22Rv1 (cell line): ENCODE measurements at regions not wholly inside any gene's neighbourhood (a gene's known extent, or its start where the extent isn't known, plus 50 kb on each side); places are given as distances from the start of the nearest gene placed in this dataset.

Experiments used
- H3K27ac ChIP-seq: fragments of 450-650 bp; 2 replicates; pipeline ENCODE4 v1.5.1; 2017
- ZFX ChIP-seq: fragments of 450-650 bp; IDR thresholded peaks from 2 replicates; pipeline ENCODE4 v1.6.1; 2017; ENCODE audit warnings: antibody characterized with exemption, borderline replicate concordance
- TF ChIP-seq, protein P1 (sequence below): fragments of 450-650 bp; IDR thresholded peaks from 2 replicates; pipeline ENCODE4 v1.5.1; 2017; ENCODE audit warnings: mild to moderate bottlenecking

DNA sequence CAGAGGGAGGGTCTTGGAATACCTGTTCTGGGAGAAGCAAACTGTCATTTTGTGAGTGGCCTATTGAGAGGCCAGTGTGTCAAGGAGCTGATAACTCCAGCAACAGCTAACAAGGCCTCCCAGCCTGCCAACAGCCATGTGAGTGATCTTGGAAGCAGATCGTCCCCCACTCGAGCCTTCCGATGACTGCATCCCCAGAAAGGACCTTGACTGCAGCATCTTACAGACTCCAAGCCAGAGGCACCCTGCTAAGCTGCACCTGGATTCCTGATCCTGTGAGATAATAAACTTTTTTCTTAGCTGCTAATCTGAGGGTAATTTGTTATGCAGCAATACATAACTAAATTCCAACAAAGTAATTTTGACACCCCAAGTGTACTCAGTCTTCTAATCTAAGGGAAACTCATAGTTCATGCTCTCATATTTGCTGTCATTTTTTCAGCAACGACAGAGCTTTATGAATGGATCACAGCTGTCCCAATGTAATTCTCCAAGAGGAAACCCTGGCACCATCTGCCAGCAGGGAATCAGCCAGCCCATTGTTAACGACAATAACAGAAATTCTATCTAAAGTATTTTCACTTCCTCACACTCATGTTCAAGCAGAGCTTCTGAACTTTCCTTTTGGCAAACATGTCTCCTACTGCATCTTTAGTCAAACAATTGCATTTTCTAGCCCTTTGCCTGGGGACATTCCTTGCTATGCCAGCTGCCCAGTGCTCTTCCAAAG lies 470.2 kb upstream of the BTBD3 start:
- H3K27ac ChIP-seq = no peak overlapping the region
- no peak for TF ChIP-seq ZFX
- TF ChIP-seq, protein P1, sequence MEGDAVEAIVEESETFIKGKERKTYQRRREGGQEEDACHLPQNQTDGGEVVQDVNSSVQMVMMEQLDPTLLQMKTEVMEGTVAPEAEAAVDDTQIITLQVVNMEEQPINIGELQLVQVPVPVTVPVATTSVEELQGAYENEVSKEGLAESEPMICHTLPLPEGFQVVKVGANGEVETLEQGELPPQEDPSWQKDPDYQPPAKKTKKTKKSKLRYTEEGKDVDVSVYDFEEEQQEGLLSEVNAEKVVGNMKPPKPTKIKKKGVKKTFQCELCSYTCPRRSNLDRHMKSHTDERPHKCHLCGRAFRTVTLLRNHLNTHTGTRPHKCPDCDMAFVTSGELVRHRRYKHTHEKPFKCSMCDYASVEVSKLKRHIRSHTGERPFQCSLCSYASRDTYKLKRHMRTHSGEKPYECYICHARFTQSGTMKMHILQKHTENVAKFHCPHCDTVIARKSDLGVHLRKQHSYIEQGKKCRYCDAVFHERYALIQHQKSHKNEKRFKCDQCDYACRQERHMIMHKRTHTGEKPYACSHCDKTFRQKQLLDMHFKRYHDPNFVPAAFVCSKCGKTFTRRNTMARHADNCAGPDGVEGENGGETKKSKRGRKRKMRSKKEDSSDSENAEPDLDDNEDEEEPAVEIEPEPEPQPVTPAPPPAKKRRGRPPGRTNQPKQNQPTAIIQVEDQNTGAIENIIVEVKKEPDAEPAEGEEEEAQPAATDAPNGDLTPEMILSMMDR = no peak

DNA sequence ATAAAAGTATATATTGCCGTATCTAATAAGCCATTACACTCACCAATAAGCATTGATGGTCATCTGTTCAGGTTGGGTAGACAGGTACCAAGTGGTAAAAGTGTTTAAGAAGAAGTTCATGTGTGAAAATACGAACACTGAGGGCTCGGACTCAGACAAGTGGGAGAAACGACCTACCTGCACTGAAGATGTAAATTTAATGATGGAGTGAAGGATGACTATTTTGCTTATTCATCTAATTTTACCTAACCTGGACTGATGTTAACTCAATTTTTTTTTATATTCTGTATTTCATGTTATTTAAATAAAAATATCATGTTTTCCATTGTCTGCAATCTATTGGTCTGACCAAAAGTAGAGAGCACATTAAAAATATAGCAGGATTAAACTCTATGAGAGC lies 469.1 kb upstream of the BTBD3 start:
- no peak for TF ChIP-seq ZFX
- TF ChIP-seq, protein P1 = no peak
- no peak overlapping the region for H3K27ac ChIP-seq

DNA sequence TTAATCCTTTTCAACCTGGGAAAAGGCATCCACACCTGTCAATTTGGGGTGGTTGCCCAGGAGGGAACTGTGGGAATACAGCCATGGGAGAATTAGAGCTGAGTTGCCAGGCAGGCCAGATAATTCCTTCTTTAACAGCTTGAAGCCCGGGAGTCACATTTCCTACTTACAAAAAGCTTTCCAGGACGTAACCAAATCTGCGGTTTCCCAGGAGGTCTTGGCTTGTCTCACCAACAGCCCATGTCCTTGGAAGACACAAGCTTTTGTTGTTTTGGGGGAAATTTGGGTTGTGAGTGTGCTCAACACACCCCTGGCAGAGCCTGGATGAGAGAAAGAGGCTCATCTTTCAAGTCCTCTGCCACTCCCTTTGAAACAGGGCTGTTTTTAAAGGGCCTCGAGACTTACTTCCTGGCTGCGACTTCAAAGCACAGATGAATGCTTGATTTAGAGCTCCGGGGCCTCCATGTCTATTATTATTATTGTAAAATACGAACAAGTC lies 465.9 kb upstream of the BTBD3 start:
- no peak overlapping the region for H3K27ac ChIP-seq
- TF ChIP-seq, protein P1 = no peak
- TF ChIP-seq ZFX = no peak

DNA sequence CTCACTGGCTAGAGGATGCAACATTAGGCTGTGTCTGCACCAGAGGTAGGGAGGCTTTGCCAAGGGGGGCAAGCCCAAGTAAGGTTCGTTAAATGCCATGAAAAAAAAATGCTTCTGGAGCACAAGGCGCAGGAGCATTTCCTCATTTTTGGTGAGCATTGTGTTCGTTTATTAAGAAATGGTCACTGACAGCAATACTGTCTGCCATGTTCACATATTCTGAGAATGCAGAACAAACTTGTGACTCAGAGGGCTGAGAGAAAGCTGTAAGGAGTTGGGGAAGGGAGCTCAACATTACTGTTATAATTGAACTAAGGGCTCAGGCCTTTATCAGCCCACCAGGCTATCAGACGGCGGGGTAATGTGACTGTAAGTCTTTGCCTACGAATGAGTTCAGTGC lies 465.4 kb upstream of the BTBD3 start:
- TF ChIP-seq, protein P1 = no peak
- TF ChIP-seq ZFX = no peak
- H3K27ac ChIP-seq = no peak overlapping the region

DNA sequence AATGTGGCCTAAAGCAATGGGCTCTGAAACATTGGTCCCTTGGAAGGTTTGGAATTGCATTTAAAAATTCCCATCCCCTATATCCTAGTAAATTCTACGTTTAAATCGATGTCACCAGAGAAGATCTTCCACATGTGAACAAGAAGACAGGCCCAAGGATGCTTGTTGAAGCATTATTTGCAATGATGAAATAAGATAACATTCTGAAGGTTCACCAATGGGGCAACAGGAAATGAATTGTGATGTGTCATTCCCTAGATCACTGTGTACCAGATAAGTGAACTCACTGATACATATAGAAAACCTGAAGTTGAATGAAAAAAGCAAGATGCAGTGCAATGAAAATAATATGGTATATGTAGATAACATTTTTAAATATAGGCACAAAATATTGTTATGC lies 464.3 kb upstream of the BTBD3 start:
- H3K27ac ChIP-seq = no peak overlapping the region
- TF ChIP-seq, protein P1 = no peak
- no peak for TF ChIP-seq ZFX

DNA sequence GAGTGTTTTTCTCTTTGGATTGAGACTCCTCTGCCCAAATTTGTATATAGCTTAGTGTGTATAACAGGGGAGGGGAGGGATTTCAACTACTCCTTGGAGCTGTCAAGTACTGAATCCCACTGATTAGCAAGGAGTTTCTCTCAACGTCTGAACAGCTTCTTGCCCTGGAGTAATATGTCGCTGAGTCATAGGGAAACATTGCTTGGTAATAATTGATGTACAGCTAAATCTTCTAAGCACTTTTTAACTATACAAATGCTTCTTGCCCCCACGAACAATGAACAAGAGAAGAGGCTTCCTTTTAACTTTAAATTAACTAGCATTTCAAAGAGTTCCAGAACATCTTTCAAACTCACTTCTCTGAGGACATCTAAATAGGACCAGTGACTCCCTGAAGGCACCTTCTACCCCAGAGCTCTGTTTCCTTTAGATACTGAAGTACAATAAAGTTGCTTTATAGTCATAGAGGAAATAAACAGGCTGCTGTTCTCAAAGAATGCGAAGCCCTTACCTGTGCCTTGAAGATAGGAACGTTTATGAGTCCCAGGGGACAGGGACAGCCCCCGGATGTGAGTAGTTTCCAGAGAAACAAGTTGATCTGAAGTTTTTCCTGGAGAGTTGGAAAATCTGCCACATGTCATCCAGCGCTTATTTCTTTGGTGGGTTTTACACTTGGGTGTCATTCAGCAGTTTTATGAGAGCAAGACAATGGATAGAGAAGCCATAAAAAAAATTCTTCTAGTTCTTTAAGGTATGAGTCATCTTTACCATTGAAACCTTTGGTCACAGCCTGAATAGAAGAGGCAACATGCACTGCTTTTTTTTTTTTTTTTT lies 462.5 kb upstream of the BTBD3 start:
- TF ChIP-seq ZFX = no peak
- TF ChIP-seq, protein P1 = no peak
- H3K27ac ChIP-seq = no peak overlapping the region

DNA sequence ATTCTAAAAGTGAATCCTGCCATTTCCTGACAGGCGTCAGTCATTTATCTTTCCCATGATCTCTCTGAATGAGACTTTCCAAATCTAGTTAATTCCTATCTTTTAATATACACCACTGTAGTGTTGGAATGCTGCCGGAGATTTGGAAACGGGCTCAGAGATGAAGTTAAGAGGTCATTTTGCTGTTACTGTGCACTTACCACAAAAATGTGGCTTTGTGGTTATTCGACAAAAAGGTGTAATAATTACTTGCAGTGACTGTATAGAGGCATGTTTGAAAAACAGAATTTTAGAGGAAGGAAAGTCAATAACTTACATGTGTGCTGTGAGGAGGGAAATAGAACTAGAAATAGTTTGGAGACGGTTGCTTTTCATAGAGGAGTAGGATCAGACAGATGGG lies 460.2 kb upstream of the BTBD3 start:
- no peak for TF ChIP-seq ZFX
- TF ChIP-seq, protein P1 = no peak
- H3K27ac ChIP-seq = no peak overlapping the region
